WI38 (cell line): ENCODE measurements at regions not wholly inside any gene's neighbourhood (a gene's known extent, or its start where the extent isn't known, plus 50 kb on each side); places are given as distances from the start of the nearest gene placed in this dataset.

Source experiments
- H3K4me3 ChIP-seq: 2 replicates; pipeline ENCODE4 v1.5.1; 2011; ENCODE audit warnings: low read depth, mild to moderate bottlenecking, control low read depth, low read length
- TF ChIP-seq, protein P1 (sequence below): IDR thresholded peaks from 2 replicates; pipeline ENCODE4 v1.5.1; 2012; ENCODE audit warnings: low read depth, mild to moderate bottlenecking, control low read depth, low read length

DNA sequence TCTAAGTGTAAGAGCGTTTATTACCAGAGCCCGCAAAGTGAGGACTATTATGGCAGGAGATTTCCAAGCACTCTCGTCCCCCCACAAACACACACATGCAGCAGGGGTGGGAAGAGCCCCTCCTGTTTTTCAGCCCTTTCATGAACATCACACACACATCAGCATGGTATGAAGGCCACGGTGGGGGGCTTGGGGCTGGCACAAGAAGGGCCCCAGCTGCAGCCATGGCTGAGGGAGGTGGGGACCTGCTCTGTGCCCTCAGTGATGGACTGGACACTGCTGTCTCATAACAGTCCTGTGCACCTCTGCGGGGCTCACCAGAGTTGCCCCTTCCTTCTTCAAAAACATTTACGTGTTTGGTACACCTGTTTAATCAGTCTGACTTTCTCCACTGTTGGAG, 650.7 kb downstream of the BRD1 start:
- H3K4me3 ChIP-seq, result no peak overlapping the region
- TF ChIP-seq, protein P1, sequence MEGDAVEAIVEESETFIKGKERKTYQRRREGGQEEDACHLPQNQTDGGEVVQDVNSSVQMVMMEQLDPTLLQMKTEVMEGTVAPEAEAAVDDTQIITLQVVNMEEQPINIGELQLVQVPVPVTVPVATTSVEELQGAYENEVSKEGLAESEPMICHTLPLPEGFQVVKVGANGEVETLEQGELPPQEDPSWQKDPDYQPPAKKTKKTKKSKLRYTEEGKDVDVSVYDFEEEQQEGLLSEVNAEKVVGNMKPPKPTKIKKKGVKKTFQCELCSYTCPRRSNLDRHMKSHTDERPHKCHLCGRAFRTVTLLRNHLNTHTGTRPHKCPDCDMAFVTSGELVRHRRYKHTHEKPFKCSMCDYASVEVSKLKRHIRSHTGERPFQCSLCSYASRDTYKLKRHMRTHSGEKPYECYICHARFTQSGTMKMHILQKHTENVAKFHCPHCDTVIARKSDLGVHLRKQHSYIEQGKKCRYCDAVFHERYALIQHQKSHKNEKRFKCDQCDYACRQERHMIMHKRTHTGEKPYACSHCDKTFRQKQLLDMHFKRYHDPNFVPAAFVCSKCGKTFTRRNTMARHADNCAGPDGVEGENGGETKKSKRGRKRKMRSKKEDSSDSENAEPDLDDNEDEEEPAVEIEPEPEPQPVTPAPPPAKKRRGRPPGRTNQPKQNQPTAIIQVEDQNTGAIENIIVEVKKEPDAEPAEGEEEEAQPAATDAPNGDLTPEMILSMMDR, result no peak

DNA sequence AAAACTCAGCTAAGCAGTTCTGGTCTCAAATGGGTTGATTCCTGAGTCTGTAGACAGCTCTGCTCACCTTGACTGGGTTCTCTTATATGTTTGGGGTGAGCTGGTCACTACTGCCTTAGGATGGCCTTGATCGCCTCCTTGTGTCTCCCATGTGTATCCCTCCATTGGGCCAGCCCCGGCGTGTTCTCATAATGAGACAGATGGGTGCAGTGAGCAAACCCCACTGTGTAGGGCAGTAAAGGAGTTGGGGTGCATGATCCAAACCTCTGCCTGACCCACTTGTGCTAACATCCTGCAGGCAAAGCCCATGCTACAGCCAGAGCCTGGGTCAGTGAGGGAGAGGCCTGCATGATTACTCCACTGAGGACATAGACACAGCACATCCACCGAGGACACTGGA, 657.6 kb downstream of the BRD1 start:
- TF ChIP-seq, protein P1, result no peak
- no peak overlapping the region for H3K4me3 ChIP-seq

DNA sequence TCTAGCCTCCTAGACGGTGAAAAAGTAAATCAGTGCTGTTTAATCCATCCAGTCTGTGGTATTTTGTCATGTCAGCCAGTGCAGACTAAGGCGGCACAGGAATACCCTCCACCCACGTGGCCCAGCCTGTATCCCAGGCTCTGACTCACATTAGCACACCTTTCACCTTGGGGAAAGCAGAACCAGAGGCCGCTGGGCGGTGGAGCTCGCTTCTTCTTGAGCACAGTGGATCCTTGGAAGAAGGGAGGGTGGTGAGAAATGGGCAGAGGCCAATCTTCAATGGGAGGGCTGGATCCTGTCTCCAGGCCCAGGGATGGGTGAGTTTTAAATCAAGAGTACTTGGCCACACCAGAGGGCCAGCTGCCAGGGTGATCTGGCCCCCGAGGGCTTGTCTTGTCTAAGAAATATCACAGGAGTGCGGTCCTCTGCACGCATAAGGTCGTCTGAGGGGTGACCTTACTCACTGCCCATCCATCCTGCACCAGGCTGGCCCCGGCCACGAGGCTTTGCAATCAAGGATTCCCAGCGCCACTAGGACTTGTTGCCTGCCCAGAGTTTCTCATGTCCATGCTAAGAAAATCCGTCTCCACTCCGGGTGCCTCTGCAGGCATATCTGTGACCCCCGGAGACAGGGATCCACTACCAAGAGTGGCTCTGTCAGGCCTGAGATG, 658.5 kb downstream of the BRD1 start:
- TF ChIP-seq, protein P1, result no peak
- H3K4me3 ChIP-seq, result no peak overlapping the region

DNA sequence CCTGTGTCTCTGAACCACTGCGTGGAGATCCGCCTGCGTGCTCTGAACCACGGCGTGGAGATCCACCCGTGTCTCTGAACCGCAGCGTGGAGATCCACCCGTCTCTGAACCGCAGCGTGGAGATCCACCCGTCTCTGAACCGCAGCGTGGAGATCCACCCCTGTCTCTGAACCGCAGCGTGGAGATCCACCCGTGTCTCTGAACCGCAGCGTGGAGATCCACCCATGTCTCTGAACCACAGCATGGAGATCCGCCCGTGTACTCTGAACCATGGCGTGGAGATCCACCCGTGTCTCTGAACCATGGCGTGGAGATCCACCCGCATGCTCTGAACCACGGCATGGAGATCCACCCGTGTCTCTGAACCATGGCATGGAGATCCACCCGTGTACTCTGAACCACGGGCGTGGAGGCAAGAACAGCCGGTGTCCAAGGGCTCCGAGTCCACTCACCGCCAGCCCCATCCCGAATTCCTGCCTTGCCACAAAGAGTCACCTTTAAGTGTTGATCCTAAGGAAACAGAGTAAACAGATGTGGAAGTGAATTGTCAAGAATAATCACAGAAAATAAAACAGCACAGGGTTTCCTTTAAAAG, 659.4 kb downstream of the BRD1 start:
- TF ChIP-seq, protein P1, result no peak
- no peak overlapping the region for H3K4me3 ChIP-seq

DNA sequence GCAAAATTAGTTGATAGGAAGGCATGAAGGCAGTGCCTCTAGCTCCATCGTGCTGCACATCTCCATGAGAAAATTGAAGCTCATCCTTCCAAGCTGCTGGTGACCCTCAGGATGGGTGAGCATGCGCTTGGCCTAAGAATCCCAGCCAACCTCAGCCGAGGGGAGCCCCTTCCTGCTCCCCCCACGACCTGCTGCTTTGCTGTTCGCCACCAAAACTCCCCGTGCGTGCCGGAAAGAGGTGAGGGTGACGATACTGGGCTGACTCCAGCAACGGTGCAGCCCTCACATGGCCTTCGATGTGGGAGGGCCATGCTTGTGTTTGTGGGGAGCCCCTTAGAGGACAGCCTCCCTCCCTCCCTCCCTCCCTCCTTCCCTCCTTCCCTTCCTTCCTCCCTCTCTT, 660.9 kb downstream of the BRD1 start:
- TF ChIP-seq, protein P1, result no peak
- H3K4me3 ChIP-seq, result no peak overlapping the region

DNA sequence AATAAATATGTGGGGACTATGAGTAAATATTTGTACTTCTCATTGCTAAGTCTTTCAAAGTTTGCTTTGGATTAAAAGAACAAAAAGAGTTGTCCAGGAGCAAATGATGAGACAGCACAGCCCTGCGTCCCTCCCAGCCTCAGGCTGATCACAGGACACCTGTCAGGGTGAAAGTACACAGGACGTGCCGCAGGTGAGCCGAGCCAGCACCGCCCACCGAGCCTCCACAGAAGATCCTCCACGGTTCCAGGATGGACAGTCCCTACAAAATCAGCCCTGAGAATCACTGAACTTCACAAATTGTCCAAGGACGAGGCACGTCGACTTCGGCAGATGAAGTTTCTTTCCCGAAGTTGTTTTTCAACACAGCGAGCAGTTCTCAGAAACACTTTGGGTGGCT, 661.5 kb downstream of the BRD1 start:
- TF ChIP-seq, protein P1, result no peak

DNA sequence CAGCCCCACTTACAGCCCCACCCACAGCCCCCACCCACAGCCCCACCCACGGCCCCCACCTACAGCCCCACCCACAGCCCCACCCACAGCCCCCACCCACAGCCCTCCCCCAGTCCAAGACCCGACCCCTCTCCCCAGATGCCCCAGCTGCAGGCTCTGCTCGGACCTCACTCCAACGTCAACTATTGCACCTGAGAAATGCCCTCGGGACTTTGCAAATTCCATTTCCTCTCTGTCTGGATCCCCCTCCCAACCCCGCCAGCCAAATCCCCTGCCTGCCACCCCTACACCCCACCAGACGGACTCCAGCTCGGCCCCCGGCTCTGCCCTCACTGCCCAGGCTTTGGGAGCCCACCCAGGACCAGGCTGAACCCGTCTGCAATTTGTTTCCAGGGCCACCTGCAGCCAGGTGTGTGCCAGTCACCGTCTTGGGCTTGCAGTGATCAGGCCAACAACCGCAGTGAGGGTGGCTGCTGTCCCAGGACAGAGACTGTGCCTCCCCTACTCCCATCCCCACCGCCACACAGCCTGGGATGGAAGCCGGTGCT, 662.8 kb downstream of the BRD1 start:
- no peak overlapping the region for H3K4me3 ChIP-seq
- TF ChIP-seq, protein P1, result no peak

More for the DNA sequence above, 661.5 kb downstream of the BRD1 start:
- no peak overlapping the region for H3K4me3 ChIP-seq
